Progenitor cell of endocrine pancreas (in vitro differentiated cells): ENCODE measurements at regions not wholly inside any gene's neighbourhood (a gene's known extent, or its start where the extent isn't known, plus 50 kb on each side); places are given as distances from the start of the nearest gene placed in this dataset.

Experiments used
- DNase-seq: peaks from one replicate; pipeline ENCODE4 v3.0.0; 2021; ENCODE audit warnings: low spot score; ENCODE audit not compliant: unreplicated experiment
- H3K27ac Mint-ChIP-seq: 2 replicates; pipeline ENCODE4 v1.8.0; 2021; ENCODE audit warnings: mild to moderate bottlenecking, moderate library complexity, mixed read lengths
- H3K27me3 Mint-ChIP-seq: 2 replicates; pipeline ENCODE4 v1.8.0; 2021; ENCODE audit warnings: mixed read lengths
- H3K36me3 Mint-ChIP-seq: 2 replicates; pipeline ENCODE4 v1.8.0; 2022; ENCODE audit warnings: mixed read lengths; ENCODE audit not compliant: insufficient read depth
- H3K4me1 Mint-ChIP-seq: 2 replicates; pipeline ENCODE4 v1.8.0; 2021; ENCODE audit warnings: low read depth, mixed read lengths
- H3K4me3 Mint-ChIP-seq: 2 replicates; pipeline ENCODE4 v1.8.0; 2021; ENCODE audit warnings: low read depth, mild to moderate bottlenecking, moderate library complexity, mixed read lengths
- H3K9me3 Mint-ChIP-seq: 2 replicates; pipeline ENCODE4 v1.8.0; 2021; ENCODE audit warnings: low read depth, mixed read lengths
- TF ChIP-seq, protein P1 (sequence below): fragments of 200-600 bp; sonication (generic); IDR thresholded peaks from one replicate; pipeline ENCODE4 v1.5.0; 2021; ENCODE audit warnings: antibody characterized with exemption, mild to moderate bottlenecking; ENCODE audit not compliant: unreplicated experiment

- no peaks in the 10 kb centered on the region for H3K36me3 Mint-ChIP-seq
- no peaks in the 10 kb centered on the region for H3K4me1 Mint-ChIP-seq
- no peak for DNase-seq
- H3K4me3 Mint-ChIP-seq = no peak overlapping the region
- no peaks in the 10 kb centered on the region for H3K9me3 Mint-ChIP-seq
- TF ChIP-seq, protein P1, sequence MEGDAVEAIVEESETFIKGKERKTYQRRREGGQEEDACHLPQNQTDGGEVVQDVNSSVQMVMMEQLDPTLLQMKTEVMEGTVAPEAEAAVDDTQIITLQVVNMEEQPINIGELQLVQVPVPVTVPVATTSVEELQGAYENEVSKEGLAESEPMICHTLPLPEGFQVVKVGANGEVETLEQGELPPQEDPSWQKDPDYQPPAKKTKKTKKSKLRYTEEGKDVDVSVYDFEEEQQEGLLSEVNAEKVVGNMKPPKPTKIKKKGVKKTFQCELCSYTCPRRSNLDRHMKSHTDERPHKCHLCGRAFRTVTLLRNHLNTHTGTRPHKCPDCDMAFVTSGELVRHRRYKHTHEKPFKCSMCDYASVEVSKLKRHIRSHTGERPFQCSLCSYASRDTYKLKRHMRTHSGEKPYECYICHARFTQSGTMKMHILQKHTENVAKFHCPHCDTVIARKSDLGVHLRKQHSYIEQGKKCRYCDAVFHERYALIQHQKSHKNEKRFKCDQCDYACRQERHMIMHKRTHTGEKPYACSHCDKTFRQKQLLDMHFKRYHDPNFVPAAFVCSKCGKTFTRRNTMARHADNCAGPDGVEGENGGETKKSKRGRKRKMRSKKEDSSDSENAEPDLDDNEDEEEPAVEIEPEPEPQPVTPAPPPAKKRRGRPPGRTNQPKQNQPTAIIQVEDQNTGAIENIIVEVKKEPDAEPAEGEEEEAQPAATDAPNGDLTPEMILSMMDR = no peak
- no peaks in the 10 kb centered on the region for H3K27me3 Mint-ChIP-seq
- no peak overlapping the region for H3K27ac Mint-ChIP-seq
Measured at GRCh38 chr2:225797394-225797793, 397.9 kb downstream of the NYAP2 start.

- H3K4me1 Mint-ChIP-seq = peaks cover 1% of the 10 kb centered on the region
- no peaks in the 10 kb centered on the region for H3K36me3 Mint-ChIP-seq
- H3K4me3 Mint-ChIP-seq = no peak overlapping the region
- H3K9me3 Mint-ChIP-seq = no peaks in the 10 kb centered on the region
- no peaks in the 10 kb centered on the region for H3K27me3 Mint-ChIP-seq
- TF ChIP-seq, protein P1 = no peak
- no peak for DNase-seq
- no peak overlapping the region for H3K27ac Mint-ChIP-seq
Measured at GRCh38 chr2:225794652-225795400, 395.3 kb downstream of the NYAP2 start.

DNA sequence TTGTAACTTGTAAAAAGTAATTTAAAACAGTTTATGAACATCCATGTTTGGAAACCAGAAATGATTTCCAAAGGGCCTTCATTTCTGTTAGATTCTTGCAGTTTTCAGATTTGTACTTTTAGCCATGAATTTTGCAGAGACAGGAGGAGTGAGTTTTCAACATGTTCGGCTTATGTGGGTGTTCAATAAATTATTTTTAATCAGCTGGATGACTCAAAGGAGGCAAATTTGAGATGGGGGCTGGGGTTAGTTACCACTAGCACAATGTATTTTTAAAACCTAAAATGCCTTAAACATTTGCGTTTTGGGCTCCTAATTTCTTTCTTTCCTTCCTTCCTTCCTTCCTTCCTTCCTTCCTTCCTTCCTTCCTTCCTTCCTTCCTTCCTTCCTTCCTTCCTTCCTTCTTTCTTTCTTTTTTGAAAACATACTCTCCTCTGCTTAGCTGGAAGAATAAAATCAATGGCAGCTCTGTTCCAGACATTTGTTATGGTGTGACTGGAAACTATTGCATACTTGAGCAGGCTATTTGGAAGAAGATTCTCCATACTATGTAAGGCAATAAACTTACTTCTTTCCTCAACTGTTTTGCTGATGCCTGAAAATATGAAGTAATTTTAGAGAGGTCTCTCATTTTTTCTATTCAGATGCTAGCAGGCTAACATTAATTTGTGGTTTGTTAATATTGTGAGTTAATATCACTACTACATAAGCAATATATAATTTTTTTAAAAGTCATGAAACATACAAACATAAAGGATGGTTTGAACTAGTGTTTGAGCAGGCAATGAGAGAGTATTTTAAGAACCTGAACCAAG is 394.4 kb downstream of the NYAP2 start:
- Mint-ChIP-seq H3K9me3 (no peaks in the 10 kb centered on the region), H3K27ac (no peak overlapping the region), H3K27me3 (no peaks in the 10 kb centered on the region), H3K4me3 (no peak overlapping the region), H3K36me3 (no peaks in the 10 kb centered on the region), H3K4me1 (peaks cover 1% of the 10 kb centered on the region)
- TF ChIP-seq, protein P1 = no peak
- no peak for DNase-seq

DNA sequence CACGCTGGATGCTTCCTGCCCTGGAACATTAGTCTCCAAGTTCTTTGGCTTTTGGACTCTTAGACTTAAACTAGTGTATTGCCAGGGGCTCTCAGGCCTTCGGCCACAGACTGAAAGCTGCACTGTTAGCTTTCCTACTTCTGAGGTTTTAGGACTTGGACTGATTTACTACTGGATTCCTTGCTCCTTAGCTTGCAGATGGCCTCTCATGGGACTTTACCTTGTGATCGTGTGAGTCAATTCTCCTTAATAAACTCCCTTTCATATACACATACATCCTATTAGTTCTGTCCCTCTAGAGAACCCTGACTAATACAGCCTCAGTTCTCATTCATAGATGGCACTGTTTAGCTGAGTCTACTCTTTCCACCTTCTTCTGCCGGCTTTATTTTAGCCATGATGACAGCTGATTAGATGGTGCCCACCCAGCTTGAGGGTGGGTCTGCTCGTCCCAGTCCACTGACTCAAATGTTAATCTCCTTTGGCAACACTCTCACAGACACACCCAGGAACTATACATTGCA is 389.1 kb downstream of the NYAP2 start:
- H3K27ac Mint-ChIP-seq = peak overlapping the region; percentile 2
- peaks cover 2% of the 10 kb centered on the region for H3K27me3 Mint-ChIP-seq
- no peak for DNase-seq
- TF ChIP-seq, protein P1 = no peak
- H3K9me3 Mint-ChIP-seq = no peaks in the 10 kb centered on the region
- no peak overlapping the region for H3K4me3 Mint-ChIP-seq
- H3K36me3 Mint-ChIP-seq = no peaks in the 10 kb centered on the region
- H3K4me1 Mint-ChIP-seq = peaks cover 1% of the 10 kb centered on the region

GRCh38 chr2:225787497-225787896 is 388.0 kb downstream of the NYAP2 start:
- Mint-ChIP-seq H3K4me3 (no peak overlapping the region), H3K27me3 (peaks cover 2% of the 10 kb centered on the region), H3K27ac (no peak overlapping the region), H3K9me3 (no peaks in the 10 kb centered on the region), H3K36me3 (no peaks in the 10 kb centered on the region), H3K4me1 (peaks cover 1% of the 10 kb centered on the region)
- TF ChIP-seq, protein P1 = no peak
- DNase-seq = no peak
